ENCODE measurements at regions not wholly inside any gene's neighbourhood (a gene's known extent, or its start where the extent isn't known, plus 50 kb on each side); places are given as distances from the start of the nearest gene placed in this dataset.

- TF ChIP-seq ZFX (IDR thresholded peaks at IDR 0.05): no peak
- no peak for TF ChIP-seq CTCF (conservative IDR thresholded peaks at IDR 0.05)
Measured at GRCh38 chr6:168906391-168906790, 347.3 kb downstream of the THBS2 start.
